GM18868 (cell line): ENCODE measurements at regions not wholly inside any gene's neighbourhood (a gene's known extent, or its start where the extent isn't known, plus 50 kb on each side); places are given as distances from the start of the nearest gene placed in this dataset.
"Not testable (repeated sequence)": the region's sequence is repeated elsewhere in the genome, so short reads cannot be mapped to it uniquely, and the experiment has no call there.

ENCODE experiments used
- ATAC-seq: cut with Tn5 transposase; IDR thresholded peaks from one replicate; pipeline ENCODE4 v1.9.1; 2021; ENCODE audit warnings: mild to moderate bottlenecking, moderate library complexity; ENCODE audit not compliant: unreplicated experiment

DNA sequence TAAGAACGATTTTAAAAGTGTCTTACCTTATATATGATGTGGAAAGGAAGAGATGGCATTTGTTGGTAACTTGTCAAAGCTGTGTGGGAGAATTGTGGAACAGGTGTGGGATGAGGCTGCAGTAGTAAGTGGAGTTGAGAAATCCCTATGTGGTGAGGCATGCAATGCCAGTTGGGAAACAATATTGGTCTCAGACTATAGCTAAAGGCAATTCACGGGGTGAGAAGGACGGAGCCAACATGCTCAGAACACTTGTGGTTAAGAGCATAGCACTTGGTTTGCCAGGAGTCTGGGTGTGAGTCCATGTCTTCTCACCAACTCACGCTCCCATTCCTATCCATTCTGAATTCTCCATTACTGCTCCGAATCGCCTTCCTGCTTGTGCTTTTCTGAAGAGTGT lies 615.6 kb upstream of the ADAMTS9 start:
- no peak for ATAC-seq

DNA sequence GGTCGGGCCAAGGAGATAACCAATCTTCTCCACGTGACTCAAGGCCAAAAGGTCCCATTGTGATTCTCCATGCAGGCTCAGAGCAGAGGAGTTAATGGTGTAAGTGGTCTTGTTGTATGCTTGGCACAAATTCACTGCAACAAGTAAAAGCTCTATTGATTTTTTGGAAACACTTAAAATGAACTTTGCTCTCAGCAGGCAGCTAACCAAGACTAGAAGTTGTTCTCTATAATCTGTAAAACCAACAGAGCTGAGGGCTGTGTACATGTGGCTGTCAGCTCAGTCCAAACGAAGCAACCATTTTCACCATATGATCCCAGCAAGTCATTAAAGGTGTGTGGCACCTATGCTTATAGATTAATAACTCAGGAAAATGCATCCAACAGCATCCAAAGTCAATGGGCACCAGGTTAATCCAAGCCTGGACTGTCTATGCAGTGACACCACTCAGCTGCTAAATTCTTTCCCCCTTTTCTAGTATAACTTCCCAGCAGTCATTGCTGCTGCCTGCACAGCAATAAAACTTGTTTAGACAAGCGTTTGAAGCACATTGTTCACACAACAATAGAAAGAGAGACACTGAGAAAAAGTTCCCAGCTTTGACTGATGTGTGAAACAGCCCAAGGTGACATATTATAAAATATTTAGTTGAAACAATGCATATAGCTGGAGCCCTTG lies 603.8 kb upstream of the ADAMTS9 start:
- ATAC-seq = no peak

DNA sequence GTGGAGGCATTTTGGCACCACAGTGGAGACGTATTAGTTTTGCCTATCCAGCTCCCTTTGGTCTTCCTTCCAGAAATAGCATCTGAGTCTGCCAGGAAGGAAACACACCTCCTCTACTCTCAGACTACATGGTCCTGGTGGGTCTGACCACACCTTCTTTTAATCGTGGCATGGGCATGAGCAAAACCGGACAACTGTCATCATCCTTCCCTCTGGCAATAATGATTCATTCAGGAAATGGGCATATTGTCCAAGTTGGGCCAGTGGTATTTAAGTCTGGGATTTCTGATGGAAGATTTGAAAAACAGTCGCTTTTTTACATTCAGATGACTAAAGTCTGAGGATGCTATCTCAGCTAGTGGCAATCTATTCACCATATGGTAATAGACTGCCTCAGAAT lies 601.0 kb upstream of the ADAMTS9 start:
- ATAC-seq = no peak

DNA sequence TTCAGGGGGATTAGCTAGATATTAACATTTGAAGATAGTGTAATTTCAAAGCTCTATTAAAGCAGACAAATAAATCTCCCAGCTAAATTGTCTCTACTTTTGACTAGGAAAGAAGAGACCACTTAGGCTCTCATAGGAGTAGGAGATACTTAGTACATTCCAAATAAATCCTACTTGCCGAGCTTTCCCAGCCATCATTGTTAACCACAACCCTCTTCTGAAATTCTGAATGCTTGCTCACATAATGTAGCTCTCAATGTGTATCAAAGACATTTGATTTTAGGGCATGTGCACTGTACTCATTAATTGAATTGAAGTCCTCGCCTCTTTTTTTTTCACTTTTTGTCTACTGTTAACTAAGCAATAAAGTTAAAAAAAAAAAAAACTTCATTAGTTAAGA lies 598.2 kb upstream of the ADAMTS9 start:
- no peak for ATAC-seq

DNA sequence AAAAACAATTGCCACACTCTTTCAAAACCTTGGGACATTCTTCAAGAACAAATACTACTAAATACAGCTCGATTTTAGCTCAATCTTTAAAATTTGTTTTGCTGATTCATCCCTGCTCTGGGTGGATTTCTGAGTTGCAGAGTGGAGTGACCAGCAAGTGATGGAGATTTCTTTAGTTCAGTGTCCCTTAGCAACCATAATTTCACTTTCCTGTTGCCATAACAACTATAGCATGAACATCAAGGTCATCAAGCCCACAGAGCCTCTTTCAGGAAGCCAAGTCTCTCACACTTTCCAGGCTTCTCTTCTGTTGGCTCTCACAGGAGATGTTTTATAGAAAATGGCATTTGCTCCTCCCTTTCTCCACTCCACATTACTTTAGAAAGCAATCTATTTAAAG lies 597.2 kb upstream of the ADAMTS9 start:
- ATAC-seq = no peak

DNA sequence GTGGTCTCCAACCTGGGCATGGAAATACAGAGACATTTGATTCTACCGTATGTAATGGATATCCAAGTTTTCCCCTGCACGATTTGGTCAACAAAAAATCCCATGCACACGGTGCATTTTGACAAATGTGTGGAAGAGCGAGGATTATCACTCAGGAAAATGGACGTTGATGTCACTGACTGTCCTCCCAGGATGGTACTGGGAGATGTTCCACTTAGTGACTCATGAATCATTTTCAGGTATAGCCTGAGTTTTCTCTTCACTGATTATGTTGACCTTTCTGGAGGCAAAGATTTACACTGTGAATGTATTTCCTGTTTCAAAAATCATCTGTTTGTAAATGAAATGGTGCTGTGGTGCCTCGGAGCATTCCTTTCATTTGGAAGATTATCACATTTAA lies 596.7 kb upstream of the ADAMTS9 start:
- no peak for ATAC-seq

DNA sequence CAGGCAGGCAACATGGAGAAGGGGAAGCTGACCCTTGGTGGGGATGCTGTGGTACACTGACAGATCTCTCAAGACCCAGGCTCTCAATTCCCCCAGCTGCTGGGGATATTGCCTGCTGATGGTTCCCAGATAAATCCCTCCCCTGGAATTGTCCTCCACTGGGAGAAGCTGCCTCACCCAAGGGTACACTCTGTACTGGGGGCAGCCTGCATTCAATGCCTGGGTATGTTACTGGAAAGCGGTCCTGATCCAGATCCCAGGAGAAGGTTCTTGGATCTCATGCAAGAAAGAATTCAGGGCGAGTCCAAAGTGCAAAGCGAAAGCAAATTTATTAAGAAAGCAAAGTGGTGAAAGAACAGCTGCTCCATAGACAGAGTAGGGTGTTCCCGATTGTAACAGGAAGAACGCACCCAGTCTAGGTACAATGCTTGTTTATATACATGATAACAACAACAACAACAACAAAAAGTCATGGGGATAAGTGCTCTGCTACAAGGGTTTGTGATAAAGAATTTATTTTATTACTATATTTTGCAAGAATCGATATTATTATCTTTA lies 591.5 kb upstream of the ADAMTS9 start:
- no peak for ATAC-seq

DNA sequence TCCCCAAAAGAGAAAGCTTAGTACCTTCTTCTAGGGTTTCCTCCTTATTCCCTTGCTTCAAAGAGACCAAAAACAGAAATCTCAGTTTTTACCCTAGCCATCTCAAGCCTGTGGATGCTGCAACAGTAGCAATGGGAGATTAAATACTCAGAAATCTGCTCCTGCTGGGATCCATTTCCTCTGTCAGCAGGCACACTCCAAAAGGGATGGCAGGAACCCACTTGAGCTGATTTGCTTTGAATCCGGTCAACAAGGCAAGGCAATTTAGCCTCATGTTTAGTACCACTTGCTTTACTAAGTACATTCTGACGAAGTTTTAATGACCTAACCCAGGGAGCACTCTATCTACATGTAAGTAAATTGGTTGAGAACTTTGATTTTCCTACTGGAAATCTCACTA lies 590.0 kb upstream of the ADAMTS9 start:
- no peak for ATAC-seq

DNA sequence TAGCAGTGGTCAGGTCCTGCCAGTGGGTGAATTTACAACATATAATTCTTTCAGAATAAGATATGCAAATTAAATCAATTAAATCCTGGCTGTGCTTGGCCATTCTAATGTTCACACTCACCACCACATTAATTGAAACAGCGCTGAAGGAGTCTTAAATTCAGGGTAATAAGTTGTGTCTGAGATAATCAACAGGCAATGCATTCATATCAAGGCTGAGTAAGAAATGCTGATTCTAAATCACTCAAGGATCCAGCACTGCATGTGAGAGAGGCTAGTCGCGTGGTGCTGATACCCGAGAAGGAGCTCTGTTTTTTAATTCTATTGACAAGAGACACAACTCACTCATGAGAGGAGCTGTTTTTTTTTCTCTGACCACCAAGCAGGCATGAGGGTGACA lies 588.8 kb upstream of the ADAMTS9 start:
- ATAC-seq = no peak

DNA sequence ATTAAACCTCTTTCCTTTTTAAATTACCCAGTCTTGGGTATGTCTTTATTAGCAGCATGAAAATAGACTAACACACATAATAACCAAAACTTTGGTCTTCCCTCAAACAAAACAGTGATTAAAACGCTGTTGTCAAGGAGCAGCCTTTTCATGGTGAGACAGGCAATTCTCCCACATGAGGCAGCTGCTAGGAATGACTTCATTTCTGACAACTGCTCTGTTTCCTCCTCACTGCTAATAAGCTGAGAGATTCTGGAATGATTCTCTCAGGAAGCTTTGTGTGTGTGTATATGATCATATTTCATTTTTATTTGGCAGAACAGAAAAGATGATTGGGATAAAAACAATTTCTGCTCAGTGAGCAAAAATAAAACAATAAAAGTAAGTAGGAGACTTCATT lies 580.6 kb upstream of the ADAMTS9 start:
- no peak for ATAC-seq

DNA sequence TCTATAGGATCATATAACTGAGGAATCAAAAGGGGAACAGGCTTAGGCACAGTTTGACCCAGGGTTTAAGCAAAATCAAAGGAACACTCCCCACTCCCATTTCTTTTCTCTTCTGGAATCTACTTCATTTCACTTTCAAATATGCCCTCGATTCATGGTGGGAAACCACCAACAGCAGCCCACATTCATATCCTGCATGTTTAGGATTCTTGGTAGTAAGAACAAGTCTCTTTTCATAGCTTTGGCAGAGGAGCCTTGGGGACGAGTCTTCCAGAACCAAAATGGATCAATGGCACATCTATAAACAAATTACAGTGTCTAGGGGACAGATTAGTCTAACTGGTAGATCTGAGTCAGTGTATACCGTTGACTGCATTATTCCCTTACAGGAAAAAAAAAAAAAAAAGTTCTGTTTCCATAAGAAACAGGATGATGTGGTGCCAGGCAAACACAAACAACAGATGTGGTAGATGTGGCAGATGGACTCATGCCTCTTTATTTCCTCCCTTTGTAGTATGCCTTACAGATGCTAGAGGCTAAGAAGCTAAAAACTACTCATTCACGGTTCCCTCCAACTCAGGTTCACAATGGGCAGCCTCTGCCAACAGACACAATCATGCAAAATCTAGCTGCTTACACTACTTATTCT lies 578.3 kb upstream of the ADAMTS9 start:
- no peak for ATAC-seq

DNA sequence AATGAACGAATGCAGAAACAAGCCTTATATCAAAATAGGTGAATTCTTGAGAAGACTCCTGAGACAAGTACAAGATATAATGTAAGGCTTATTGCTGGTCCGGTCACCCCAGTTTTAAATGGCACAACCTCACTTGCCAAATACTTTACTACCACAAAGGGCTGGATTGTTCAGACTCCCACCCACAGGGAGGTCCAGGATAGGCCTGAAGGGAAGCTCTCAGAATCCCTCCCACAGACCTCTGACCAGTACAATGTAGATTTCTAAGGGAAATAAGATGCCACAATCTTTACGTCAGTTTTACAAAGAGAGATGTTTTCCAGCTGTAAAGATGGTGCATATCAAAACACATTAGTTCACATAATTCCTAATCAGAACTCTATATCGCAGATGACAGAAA lies 577.7 kb upstream of the ADAMTS9 start:
- no peak for ATAC-seq

DNA sequence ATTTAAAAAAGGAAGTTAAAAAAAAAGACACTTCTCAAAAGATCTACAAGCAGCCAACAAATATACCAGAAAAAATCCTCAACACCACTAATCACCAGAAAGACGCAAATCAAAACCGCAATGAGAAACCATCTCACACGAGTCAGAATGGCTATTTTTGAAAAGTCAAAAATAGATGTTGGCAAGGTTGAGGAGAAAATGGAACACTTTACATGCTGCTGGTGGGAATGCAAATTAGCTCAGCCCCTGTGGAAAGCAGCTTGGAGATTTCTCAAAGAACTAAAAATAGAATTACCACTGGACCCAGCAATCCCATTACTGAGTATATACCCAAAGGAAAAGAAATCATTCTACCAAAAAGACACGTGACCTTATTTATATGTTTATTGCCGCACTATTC lies 574.7 kb upstream of the ADAMTS9 start:
- no peak for ATAC-seq

DNA sequence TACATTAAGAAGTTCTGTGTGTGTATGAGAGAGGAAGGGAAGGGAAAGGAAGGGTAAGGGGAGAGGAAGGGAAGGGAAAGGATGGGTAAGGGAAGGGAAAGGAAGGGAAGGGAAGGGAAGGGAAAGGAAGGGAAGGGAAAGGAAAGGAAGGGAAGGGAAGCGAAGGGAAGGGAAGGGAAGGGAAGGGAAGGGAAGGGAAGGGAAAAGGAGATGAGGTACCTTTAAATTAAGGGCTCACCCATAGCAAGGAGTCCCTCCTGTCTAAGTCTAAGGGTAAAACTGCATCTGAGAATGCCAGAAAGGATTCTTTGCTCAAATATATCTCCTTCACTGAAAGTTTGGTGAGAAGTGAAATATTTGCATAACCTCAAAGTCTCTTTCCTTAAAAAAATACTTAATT lies 572.1 kb upstream of the ADAMTS9 start:
- ATAC-seq = no peak

DNA sequence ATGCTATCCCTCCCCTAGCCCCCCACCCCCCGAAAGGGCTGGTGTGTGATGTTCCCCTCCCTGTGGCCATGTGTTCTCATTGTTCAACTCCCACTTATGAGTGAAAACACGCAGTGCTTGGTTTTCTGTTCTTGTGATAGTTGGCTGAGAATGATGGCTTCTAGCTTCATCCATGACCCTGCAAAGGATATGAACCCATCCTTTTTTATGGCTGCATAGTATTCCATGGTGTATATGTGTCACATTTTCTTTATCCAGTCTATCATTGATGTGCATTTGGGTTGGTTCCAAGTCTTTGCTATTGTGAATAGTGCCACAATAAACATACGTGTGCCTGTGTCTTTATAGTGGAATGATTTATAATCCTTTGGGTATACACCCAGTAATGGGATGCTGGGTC lies 565.1 kb upstream of the ADAMTS9 start:
- not testable (repeated sequence) for ATAC-seq

DNA sequence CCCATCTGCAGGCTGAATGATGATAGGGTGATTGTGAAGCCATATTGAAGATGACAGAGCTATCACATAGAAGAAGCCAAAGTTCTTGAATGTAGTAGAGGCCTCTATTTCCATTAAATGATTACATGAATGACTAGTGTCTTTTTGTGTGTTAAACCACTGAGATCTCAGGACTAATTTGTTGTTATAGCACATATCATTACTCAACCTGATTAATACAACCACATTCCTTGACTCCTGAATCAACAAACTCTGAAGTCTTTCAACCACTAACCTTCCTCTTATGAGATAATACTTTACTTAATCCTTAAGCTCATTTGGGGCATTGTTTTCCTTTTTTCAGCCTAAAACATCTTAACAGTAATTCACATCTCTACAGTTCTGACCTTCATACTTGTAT lies 564.5 kb upstream of the ADAMTS9 start:
- ATAC-seq = no peak

DNA sequence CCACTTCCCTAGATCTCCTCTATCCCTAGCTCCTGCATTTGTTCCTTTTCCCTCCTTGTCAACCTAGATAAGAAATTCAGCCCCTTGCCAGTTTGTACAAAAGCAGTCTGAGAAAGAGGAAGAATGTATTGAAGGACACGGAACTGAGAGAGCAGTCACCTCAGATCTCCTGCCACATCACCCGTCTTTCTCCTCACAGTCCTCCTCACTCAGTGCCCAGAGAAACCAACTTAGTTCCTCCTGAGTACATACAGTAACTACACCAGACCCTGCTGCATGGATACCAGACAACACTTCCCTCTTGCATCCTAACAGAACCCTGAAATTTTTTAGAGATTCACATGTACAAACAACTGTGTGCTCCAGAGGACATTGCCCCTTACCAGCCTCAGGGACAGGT lies 563.6 kb upstream of the ADAMTS9 start:
- ATAC-seq = no peak

DNA sequence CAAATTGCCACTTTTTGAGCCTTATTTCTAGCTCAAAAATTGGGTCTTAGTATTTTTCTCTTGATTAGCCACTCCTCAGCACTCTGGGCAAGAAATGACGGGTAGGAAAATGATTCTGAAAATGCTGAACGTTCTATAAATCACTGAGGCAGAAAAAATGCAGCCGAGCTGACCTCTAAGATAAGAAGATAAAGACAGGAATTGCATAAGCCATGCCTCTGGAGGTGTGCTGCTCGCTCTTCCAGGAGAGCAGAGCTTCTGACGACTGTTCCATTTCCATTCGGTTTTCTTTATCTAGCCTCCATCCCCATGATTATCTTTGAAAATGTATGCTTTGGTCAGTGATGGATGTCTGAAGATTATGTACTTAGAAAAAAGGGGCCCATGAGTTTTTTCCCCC lies 558.8 kb upstream of the ADAMTS9 start:
- ATAC-seq = no peak

DNA sequence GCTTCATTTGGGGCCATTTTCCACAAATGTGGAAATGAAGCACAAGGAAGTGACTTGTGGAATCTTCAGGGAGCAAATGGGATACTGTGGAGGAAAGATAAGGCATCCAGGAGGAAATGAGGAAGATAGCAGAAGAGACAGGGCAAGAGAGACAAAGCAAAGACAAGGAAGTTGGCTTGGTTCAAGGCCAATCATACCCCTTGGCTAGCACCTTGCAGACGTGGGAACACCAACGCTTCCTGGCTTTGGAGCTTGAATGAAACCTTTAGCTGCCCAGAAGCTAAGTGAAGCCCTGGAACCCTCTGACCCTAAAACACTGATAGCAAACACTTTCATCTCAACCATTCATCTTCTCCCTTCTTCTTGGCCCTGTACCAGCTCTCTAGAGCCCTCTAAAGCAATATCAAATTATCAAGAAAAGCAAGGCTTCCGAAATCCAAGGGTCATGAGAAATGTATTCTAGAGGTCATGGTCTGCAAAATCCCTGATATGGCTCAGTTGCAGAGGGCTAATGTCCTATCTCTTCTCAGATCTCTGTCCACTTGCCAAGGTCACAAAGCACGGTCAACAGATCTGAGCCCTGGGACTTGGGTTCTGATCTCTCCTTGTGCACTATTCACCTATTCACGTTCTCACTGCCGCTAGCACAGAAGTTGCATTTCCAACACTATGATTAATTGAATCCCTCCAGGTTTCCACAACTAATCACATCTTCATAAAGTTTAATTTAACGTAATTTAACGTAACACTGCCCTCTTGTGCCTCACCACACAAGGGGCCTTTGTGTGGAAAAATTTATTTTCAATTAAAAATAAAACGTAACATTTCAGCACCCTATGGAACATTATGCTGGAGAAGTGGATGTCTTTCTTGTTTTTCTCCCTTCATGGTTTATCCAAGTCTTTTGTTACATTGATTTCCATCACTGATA lies 557.6 kb upstream of the ADAMTS9 start:
- ATAC-seq = no peak

DNA sequence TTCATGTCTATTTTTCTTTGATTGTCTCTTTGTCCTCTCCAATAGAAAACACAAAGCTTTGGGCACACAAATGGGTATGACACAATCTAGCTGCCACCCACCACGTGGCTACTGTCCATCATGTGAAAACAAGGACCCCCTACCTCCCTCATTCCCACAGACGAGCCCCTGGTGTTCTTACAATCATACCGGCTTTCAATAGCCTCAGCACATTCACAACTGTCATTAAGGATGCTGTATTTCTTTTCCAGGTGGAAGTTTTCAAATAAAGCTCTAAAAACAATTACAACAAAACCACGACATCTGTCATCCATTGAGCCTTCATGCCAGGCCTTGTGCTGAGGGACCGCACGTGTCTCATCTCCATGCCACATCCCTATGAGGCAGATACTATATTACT lies 552.6 kb upstream of the ADAMTS9 start:
- ATAC-seq = no peak

DNA sequence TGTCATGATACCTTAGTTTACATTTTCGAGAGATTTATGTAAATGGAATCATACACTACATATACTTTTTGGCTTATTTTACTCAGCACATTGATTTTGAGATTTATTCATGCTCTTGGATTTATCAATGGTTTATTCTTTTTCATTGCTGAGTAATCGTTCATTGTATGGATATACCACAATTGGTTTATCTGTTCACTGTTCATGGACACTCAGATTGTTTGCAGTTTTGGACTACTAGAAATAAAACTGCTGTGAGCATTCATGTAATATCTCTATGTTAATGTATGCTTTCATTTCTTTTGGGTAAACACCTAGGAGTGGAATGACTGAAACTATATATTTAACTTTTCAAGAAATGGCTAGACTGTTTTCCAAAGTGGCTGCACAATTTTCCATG lies 550.9 kb upstream of the ADAMTS9 start:
- no peak for ATAC-seq

DNA sequence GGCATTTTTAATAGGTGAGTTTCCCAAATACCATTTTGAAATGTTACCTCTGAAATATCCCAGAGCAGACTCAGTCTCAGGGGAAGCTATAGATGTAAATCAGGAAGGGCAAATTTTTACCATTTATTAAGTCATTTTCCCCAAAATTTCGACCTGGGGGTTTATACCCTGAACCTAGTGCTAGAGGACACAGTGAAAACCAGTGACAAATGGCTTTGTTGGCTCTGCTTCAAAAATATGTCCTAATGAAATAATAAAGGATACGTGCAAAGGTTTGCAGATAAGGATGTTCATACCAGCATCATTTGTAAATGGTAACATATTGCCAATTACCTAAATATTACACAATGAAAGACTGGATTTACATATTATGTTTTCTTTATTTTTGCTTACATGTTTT lies 546.7 kb upstream of the ADAMTS9 start:
- no peak for ATAC-seq
